DND-41 (cell line): ENCODE measurements at regions not wholly inside any gene's neighbourhood (a gene's known extent, or its start where the extent isn't known, plus 50 kb on each side); places are given as distances from the start of the nearest gene placed in this dataset.

Experiments
- CTCF ChIP-seq: IDR thresholded peaks from 2 replicates; pipeline ENCODE4 v1.5.1; 2012; ENCODE audit warnings: borderline replicate concordance, low read length, moderate library complexity, mild to moderate bottlenecking; ENCODE audit not compliant: poor library complexity, severe bottlenecking; ENCODE audit errors: extremely low read depth
- EZH2 ChIP-seq: IDR thresholded peaks from 3 replicates; pipeline ENCODE4 v1.6.1; 2012; ENCODE audit warnings: borderline replicate concordance, low read depth, mild to moderate bottlenecking, moderate library complexity, low read length, inconsistent platforms; ENCODE audit not compliant: severe bottlenecking

DNA sequence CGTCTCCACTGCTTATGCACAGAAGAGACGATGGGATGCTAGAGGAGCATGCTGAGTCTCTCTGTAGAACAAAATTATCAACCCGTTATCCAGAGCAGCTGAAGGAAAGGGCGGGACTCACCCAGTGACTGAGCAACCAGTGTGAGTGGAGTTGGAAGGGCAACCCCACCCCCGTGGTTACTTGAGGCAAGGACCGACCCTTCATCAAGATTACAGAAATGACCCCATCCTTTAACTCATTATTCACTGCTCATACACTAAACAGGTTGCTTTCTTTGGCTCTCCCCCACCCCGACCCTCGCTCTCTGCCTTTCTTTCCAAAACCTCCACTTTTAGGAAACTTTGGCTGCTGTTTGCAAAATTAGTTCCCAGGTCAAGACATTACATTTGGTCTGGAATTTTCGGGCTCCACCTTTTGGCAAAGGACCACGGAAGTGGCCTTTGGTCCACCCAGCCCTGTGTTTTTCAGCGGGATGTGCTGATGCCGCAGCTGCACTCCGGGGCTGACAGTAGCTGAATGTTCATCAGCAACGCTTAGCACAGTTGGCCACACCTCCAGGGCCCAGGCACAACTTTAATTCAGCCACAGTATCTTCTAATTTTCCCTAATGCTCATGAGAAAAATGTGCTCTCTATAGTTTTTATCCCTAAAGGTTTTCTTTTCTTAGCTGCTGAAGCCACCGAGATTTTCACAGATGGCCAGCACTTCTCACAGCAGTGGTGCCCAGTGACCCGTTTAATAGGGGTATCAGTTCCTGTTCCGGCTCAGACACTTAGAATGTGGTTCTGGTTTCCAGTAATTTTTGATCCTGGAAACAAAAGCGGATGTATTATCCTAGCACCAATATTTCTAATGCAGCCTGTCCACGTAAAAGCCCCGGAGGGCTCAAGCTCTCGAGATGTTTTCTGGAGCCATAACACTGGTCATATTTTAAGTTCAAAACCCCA lies 103.6 kb upstream of the NXT1 start:
- TF ChIP-seq CTCF, result no peak
- no peak for TF ChIP-seq EZH2
